ENCODE measurements at regions not wholly inside any gene's neighbourhood (a gene's known extent, or its start where the extent isn't known, plus 50 kb on each side); places are given as distances from the start of the nearest gene placed in this dataset.
"Not testable (repeated sequence)": the region's sequence is repeated elsewhere in the genome, so short reads cannot be mapped to it uniquely, and the experiment has no call there.

DNA sequence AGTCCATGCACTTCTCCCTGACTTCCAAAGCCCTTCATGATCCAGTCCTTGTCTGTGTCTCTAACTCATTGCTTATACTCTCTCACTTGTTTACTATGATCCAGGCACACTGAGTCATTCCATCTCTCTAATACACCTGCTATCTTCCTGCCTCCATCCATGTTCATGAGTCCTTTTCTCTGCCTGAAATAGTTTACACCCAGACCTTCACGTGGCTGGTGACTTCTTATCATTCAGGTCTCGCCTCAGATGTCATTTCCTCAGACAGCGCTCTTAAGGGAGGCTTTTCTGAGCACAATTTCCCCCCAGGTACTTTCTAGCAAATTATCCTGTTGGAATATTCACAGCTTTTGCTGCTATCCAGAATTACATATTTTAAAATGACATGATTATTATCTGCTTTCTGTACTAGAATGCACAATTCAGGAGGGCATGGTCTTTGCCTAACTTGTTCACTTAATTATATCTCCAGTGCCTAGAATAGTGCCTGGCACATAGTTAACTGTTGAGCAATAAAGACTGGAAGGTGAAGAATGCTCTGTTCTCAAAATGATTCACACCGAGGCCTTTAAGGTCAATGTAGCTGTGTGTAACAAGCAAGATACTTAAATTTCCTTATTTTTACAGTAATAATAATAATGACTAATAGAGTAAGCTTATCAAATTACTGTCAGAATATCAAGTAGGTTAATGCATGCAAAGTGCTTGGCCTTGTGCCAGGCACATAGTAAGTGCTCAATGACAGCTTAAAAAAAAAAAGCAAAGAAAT is 183.7 kb upstream of the SPRY2 start:
- Histone ChIP-seq H3K4me1 (no peaks in the 10 kb centered on the region), H3K36me3 (no peaks in the 10 kb centered on the region), H3K9me3 (no peaks in the 10 kb centered on the region), H3K4me3 (no peak overlapping the region), H3K27me3 (no peaks in the 10 kb centered on the region), H3K27ac (no peak overlapping the region)
- DNase-seq (no peak), ATAC-seq (ENCODE audit: low FRiP score in 2 of 2) (no peak)
- TF ChIP-seq, protein P1, sequence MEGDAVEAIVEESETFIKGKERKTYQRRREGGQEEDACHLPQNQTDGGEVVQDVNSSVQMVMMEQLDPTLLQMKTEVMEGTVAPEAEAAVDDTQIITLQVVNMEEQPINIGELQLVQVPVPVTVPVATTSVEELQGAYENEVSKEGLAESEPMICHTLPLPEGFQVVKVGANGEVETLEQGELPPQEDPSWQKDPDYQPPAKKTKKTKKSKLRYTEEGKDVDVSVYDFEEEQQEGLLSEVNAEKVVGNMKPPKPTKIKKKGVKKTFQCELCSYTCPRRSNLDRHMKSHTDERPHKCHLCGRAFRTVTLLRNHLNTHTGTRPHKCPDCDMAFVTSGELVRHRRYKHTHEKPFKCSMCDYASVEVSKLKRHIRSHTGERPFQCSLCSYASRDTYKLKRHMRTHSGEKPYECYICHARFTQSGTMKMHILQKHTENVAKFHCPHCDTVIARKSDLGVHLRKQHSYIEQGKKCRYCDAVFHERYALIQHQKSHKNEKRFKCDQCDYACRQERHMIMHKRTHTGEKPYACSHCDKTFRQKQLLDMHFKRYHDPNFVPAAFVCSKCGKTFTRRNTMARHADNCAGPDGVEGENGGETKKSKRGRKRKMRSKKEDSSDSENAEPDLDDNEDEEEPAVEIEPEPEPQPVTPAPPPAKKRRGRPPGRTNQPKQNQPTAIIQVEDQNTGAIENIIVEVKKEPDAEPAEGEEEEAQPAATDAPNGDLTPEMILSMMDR (IDR thresholded peaks at IDR 0.05) = no peak
- TF ChIP-seq POLR2AphosphoS5 (IDR thresholded peaks at IDR 0.05) = no peak
- no peak for TF ChIP-seq POLR2A (IDR thresholded peaks at IDR 0.05)
- no peak for TF ChIP-seq EP300 (IDR thresholded peaks at IDR 0.05)
- 76 to 84% methylated on average over 4 of the region's 4 CpGs for whole genome bisulfite sequencing, 2 donors

DNA sequence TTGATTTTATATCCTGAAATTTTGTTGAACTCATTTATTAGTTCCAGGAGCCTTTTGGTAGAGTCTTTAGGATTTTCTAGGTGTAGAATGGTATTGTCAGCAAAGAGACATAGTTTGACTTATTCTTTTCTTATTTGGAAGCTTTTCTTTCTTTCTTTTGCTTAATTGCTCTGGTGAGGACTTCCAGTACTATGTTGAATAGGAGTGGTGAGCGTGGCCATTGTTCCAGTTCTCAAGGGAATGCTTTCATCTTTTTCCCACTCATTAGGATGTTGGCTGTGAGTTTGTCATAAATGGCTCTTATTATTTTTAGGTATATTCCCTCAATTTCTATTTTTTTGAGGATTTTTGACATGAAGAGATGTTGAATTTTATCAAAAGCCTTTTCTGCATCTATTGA is 182.2 kb upstream of the SPRY2 start:
- Histone ChIP-seq H3K9me3 (no peaks in the 10 kb centered on the region), H3K4me3 (no peak overlapping the region), H3K27ac (no peak overlapping the region), H3K4me1 (no peaks in the 10 kb centered on the region), H3K36me3 (no peaks in the 10 kb centered on the region), H3K27me3 (no peaks in the 10 kb centered on the region)
- TF ChIP-seq, protein P1 (IDR thresholded peaks at IDR 0.05) = no peak
- no peak for TF ChIP-seq POLR2A (IDR thresholded peaks at IDR 0.05)
- no peak for TF ChIP-seq EP300 (IDR thresholded peaks at IDR 0.05)
- TF ChIP-seq POLR2AphosphoS5 (IDR thresholded peaks at IDR 0.05) = no peak
- no peak for ATAC-seq (ENCODE audit: low FRiP score in 2 of 2)
- WGBS, 2 donors = 90 to 95% methylated on average over 1 of the region's 1 CpG
- no peak for DNase-seq

DNA sequence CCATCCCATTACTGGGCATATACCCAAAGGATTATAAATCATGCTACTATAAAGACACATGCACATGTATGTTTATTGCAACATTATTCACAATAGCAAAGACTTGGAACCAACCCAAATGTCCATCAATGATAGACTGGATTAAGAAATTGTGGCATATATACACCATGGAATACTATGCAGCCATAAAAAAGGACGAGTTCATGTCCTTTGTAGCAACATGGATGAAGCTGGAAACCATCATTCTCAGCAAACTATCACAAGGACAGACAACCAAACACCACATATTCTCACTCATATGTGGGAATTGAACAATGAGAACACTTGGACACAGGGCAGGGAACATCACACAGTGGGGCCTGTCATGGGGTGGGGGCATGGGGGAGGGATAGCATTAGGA is 181.5 kb upstream of the SPRY2 start:
- not testable (repeated sequence) for H3K4me1 ChIP-seq; H3K36me3 ChIP-seq; H3K4me3 ChIP-seq; ATAC-seq (ENCODE audit: low FRiP score in 2 of 2); DNase-seq; H3K27ac ChIP-seq; H3K27me3 ChIP-seq; H3K9me3 ChIP-seq
- 70 to 74% methylated on average over 1 of the region's 1 CpG for WGBS, 2 donors

DNA sequence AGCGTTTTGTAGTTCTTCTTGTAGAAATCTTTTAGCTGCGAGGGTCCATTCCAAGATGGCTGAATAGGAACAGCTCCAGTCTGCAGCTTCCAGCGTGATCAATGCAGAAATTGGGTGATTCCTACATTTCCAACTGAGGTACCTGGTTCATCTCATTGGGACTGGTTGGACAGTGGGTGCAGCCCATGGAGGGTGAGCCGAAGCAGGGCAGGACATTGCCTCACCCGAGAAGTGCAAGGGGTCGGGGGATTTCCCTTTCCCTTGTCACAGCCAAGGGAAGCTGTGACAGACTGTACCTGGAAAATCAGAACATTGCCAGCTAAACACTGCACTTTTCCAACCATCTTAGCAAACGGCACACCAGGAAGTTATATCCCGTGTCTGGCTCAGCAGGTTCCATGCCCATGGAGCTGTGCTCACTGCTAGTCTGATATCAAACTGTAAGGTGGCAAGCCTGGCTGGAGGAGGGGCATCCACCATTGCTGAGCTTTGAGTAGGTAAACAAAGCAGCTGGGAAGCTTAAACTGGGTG is 176.0 kb upstream of the SPRY2 start:
- ATAC-seq (ENCODE audit: low FRiP score in 2 of 2) = no peak
- WGBS, 2 donors = 83 to 92% methylated on average over 7 to 8 of the region's 8 CpGs
- H3K9me3 ChIP-seq = no peaks in the 10 kb centered on the region
- no peaks in the 10 kb centered on the region for H3K27me3 ChIP-seq
- no peaks in the 10 kb centered on the region for H3K36me3 ChIP-seq
- no peak for TF ChIP-seq POLR2A (IDR thresholded peaks at IDR 0.05)
- no peak for TF ChIP-seq EP300 (IDR thresholded peaks at IDR 0.05)
- TF ChIP-seq POLR2AphosphoS5 (IDR thresholded peaks at IDR 0.05) = no peak
- TF ChIP-seq, protein P1 (IDR thresholded peaks at IDR 0.05) = no peak
- no peaks in the 10 kb centered on the region for H3K4me1 ChIP-seq
- H3K27ac ChIP-seq = no peak overlapping the region
- H3K4me3 ChIP-seq = no peak overlapping the region
- DNase-seq = no peak

DNA sequence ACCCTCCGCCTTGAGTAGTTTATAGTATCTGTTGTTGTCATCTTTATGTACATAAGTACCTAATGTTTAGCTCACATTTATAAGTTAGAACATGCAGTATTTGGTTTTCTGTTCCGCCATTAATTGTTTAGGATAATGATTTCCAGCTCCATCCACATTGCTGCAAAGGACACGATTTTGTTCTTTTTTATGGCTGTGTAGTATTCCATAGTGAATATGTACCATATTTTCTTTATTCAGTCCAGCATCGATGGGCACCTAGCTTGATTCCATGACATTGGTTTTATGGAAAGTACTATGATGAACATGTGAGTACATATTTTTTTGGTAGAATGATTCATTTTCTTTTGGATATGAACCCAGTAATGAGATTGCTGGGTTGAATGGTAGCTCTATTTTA is 174.4 kb upstream of the SPRY2 start:
- no peak for ATAC-seq (ENCODE audit: low FRiP score in 2 of 2)
- Histone ChIP-seq H3K36me3 (no peaks in the 10 kb centered on the region), H3K4me1 (no peaks in the 10 kb centered on the region), H3K4me3 (no peak overlapping the region), H3K9me3 (no peaks in the 10 kb centered on the region), H3K27me3 (no peaks in the 10 kb centered on the region), H3K27ac (no peak overlapping the region)
- WGBS, 2 donors = 94 to 95% methylated on average over 4 of the region's 4 CpGs
- TF ChIP-seq, protein P1 (IDR thresholded peaks at IDR 0.05) = no peak
- TF ChIP-seq POLR2AphosphoS5 (IDR thresholded peaks at IDR 0.05) (no peak), EP300 (IDR thresholded peaks at IDR 0.05) (no peak), POLR2A (IDR thresholded peaks at IDR 0.05) (no peak)
- DNase-seq = no peak

All from upper lobe of left lung (tissue), 6 donors.